HG02852 (cell line): ENCODE measurements at regions not wholly inside any gene's neighbourhood (a gene's known extent, or its start where the extent isn't known, plus 50 kb on each side); places are given as distances from the start of the nearest gene placed in this dataset.

Experiments used
- ATAC-seq: cut with Tn5 transposase; IDR thresholded peaks from one replicate; pipeline ENCODE4 v1.9.1; 2021; ENCODE audit warnings: mild to moderate bottlenecking, moderate library complexity; ENCODE audit not compliant: unreplicated experiment

GRCh38 chr3:127356381-127356780, 68.5 kb upstream of the PRR20G start:
- ATAC-seq = no peak

- no peak for ATAC-seq
Measured at GRCh38 chr3:127354761-127355160, 66.9 kb upstream of the PRR20G start.

- ATAC-seq = no peak
Measured at GRCh38 chr3:127352612-127353011, 64.8 kb upstream of the PRR20G start.

- ATAC-seq = no peak
Measured at GRCh38 chr3:127351775-127352350, 64.0 kb upstream of the PRR20G start.

GRCh38 chr3:127351321-127351720, 63.5 kb upstream of the PRR20G start:
- ATAC-seq = no peak

GRCh38 chr3:127350172-127351050, 62.6 kb upstream of the PRR20G start:
- no peak for ATAC-seq

GRCh38 chr3:127349501-127350171, 61.8 kb upstream of the PRR20G start:
- no peak for ATAC-seq

GRCh38 chr3:127342735-127343134, 54.9 kb upstream of the PRR20G start:
- ATAC-seq = no peak

- no peak for ATAC-seq
Measured at GRCh38 chr3:127339928-127340861, 52.3 kb upstream of the PRR20G start.

- no peak for ATAC-seq
Measured at GRCh38 chr3:127339016-127339415, 51.2 kb upstream of the PRR20G start.

- no peak for ATAC-seq
Measured at GRCh38 chr3:127337911-127338531, 50.2 kb upstream of the PRR20G start.
